ENCODE measurements at regions not wholly inside any gene's neighbourhood (a gene's known extent, or its start where the extent isn't known, plus 50 kb on each side); places are given as distances from the start of the nearest gene placed in this dataset.
A peak's percentile ranks its signal among the peaks of the same experiment; 100 is the strongest.

GRCh38 chr6:134817448-134817847, 132.5 kb downstream of the ALDH8A1 start:
- Histone ChIP-seq H3K9me3 (ENCODE audit: control insufficient read depth, low read length) (no peaks in the 10 kb centered on the region), H3K9ac (ENCODE audit: low read length) (no peak overlapping the region), H3K4ac (ENCODE audit: low read depth in 1 of 2, low read length in 2 of 2) (no peak overlapping the region), H4K91ac (ENCODE audit: low read length) (no peak overlapping the region), H2BK12ac (ENCODE audit: low read length in 2 of 2) (no peak overlapping the region), H2AFZ (ENCODE audit: low read depth, low read length) (no peak overlapping the region), H3K4me2 (ENCODE audit: low read length, poor library complexity, severe bottlenecking) (no peak overlapping the region), H3K27ac (ENCODE audit: low read length, poor library complexity, severe bottlenecking) (no peak overlapping the region), H2AK5ac (ENCODE audit: low read length, severe bottlenecking) (peak overlapping the region; percentile 0), H3K27me3 (ENCODE audit: control insufficient read depth in 1 of 2, insufficient read depth in 1 of 2, low read length in 2 of 2) (no peaks in the 10 kb centered on the region), H2BK5ac (ENCODE audit: low read depth, low read length, poor library complexity, severe bottlenecking) (no peak overlapping the region), H3K4me1 (ENCODE audit: control insufficient read depth, insufficient read depth, low read depth, low read length) (peaks cover 5% of the 10 kb centered on the region), H3K14ac (ENCODE audit: low read length in 2 of 2) (no peak overlapping the region), H3K23ac (ENCODE audit: low read length in 2 of 2) (no peak overlapping the region), H2BK120ac (ENCODE audit: low read depth, low read length) (no peak overlapping the region), H3K4me3 (ENCODE audit: insufficient read depth in 1 of 2, low read depth in 1 of 2, low read length in 2 of 2) (no peak overlapping the region), H3K18ac (ENCODE audit: low read depth in 1 of 2, low read length in 2 of 2) (no peak overlapping the region), H3K79me1 (replicated peaks; ENCODE audit: low read length, poor library complexity, severe bottlenecking) (no peaks in the 10 kb centered on the region), H2BK15ac (ENCODE audit: low read depth, poor library complexity, severe bottlenecking) (no peak overlapping the region), H3K36me3 (ENCODE audit: control insufficient read depth in 1 of 2, insufficient read depth in 2 of 2, low read depth in 1 of 2, low read length in 2 of 2) (no peaks in the 10 kb centered on the region), H4K8ac (ENCODE audit: low read length) (no peak overlapping the region)
- 97% methylated on average over 7 of the region's 10 CpGs for WGBS
- DNase-seq: no peak

GRCh38 chr6:134816780-134817179, 133.1 kb downstream of the ALDH8A1 start:
- Histone ChIP-seq H3K9ac (ENCODE audit: low read length) (no peak overlapping the region), H3K27me3 (ENCODE audit: control insufficient read depth in 1 of 2, insufficient read depth in 1 of 2, low read length in 2 of 2) (no peaks in the 10 kb centered on the region), H2AFZ (ENCODE audit: low read depth, low read length) (no peak overlapping the region), H3K4me3 (ENCODE audit: insufficient read depth in 1 of 2, low read depth in 1 of 2, low read length in 2 of 2) (no peak overlapping the region), H3K14ac (ENCODE audit: low read length in 2 of 2) (no peak overlapping the region), H3K27ac (ENCODE audit: low read length, poor library complexity, severe bottlenecking) (no peak overlapping the region), H2BK15ac (ENCODE audit: low read depth, poor library complexity, severe bottlenecking) (no peak overlapping the region), H2BK120ac (ENCODE audit: low read depth, low read length) (no peak overlapping the region), H2AK5ac (ENCODE audit: low read length, severe bottlenecking) (no peak overlapping the region), H3K36me3 (ENCODE audit: control insufficient read depth in 1 of 2, insufficient read depth in 2 of 2, low read depth in 1 of 2, low read length in 2 of 2) (no peaks in the 10 kb centered on the region), H4K91ac (ENCODE audit: low read length) (no peak overlapping the region), H4K8ac (ENCODE audit: low read length) (no peak overlapping the region), H3K18ac (ENCODE audit: low read depth in 1 of 2, low read length in 2 of 2) (no peak overlapping the region), H3K23ac (ENCODE audit: low read length in 2 of 2) (no peak overlapping the region), H3K9me3 (ENCODE audit: control insufficient read depth, low read length) (no peaks in the 10 kb centered on the region), H2BK12ac (ENCODE audit: low read length in 2 of 2) (no peak overlapping the region), H2BK5ac (ENCODE audit: low read depth, low read length, poor library complexity, severe bottlenecking) (no peak overlapping the region), H3K4me1 (ENCODE audit: control insufficient read depth, insufficient read depth, low read depth, low read length) (peaks cover 5% of the 10 kb centered on the region), H3K79me1 (replicated peaks; ENCODE audit: low read length, poor library complexity, severe bottlenecking) (no peaks in the 10 kb centered on the region), H3K4me2 (ENCODE audit: low read length, poor library complexity, severe bottlenecking) (no peak overlapping the region), H3K4ac (ENCODE audit: low read depth in 1 of 2, low read length in 2 of 2) (no peak overlapping the region)
- DNase-seq: no peak
- 46% methylated on average over 3 of the region's 3 CpGs for WGBS

- WGBS: 40% methylated on average over 1 of the region's 1 CpG
- Histone ChIP-seq H3K79me1 (replicated peaks; ENCODE audit: low read length, poor library complexity, severe bottlenecking) (no peaks in the 10 kb centered on the region), H3K18ac (ENCODE audit: low read depth in 1 of 2, low read length in 2 of 2) (peak overlapping the region in 1 of 2 experiments; percentile 44), H3K9me3 (ENCODE audit: control insufficient read depth, low read length) (no peaks in the 10 kb centered on the region), H3K4me1 (ENCODE audit: control insufficient read depth, insufficient read depth, low read depth, low read length) (peaks cover 5% of the 10 kb centered on the region), H3K4me2 (ENCODE audit: low read length, poor library complexity, severe bottlenecking) (no peak overlapping the region), H3K27me3 (ENCODE audit: control insufficient read depth in 1 of 2, insufficient read depth in 1 of 2, low read length in 2 of 2) (no peaks in the 10 kb centered on the region), H2BK12ac (ENCODE audit: low read length in 2 of 2) (peak overlapping the region in 1 of 2 experiments; percentile 6), H3K9ac (ENCODE audit: low read length) (no peak overlapping the region), H3K36me3 (ENCODE audit: control insufficient read depth in 1 of 2, insufficient read depth in 2 of 2, low read depth in 1 of 2, low read length in 2 of 2) (no peaks in the 10 kb centered on the region), H3K23ac (ENCODE audit: low read length in 2 of 2) (no peak overlapping the region), H3K27ac (ENCODE audit: low read length, poor library complexity, severe bottlenecking) (no peak overlapping the region), H3K4me3 (ENCODE audit: insufficient read depth in 1 of 2, low read depth in 1 of 2, low read length in 2 of 2) (no peak overlapping the region), H2AFZ (ENCODE audit: low read depth, low read length) (no peak overlapping the region), H2BK15ac (ENCODE audit: low read depth, poor library complexity, severe bottlenecking) (no peak overlapping the region), H2AK5ac (ENCODE audit: low read length, severe bottlenecking) (peak overlapping the region; percentile 90), H2BK5ac (ENCODE audit: low read depth, low read length, poor library complexity, severe bottlenecking) (no peak overlapping the region), H2BK120ac (ENCODE audit: low read depth, low read length) (no peak overlapping the region), H3K14ac (ENCODE audit: low read length in 2 of 2) (no peak overlapping the region), H3K4ac (ENCODE audit: low read depth in 1 of 2, low read length in 2 of 2) (no peak overlapping the region), H4K91ac (ENCODE audit: low read length) (no peak overlapping the region), H4K8ac (ENCODE audit: low read length) (no peak overlapping the region)
- no peak for DNase-seq
Observed at GRCh38 chr6:134816300-134816699, 133.6 kb downstream of the ALDH8A1 start.

- no peak overlapping the region for H3K23ac ChIP-seq (ENCODE audit: low read length in 2 of 2)
- H2BK15ac ChIP-seq (ENCODE audit: low read depth, poor library complexity, severe bottlenecking): no peak overlapping the region
- H3K9me3 ChIP-seq (ENCODE audit: control insufficient read depth, low read length): no peaks in the 10 kb centered on the region
- H3K18ac ChIP-seq (ENCODE audit: low read depth in 1 of 2, low read length in 2 of 2): peak overlapping the region in 1 of 2 experiments; percentile 34
- no peak overlapping the region for H3K4me3 ChIP-seq (ENCODE audit: insufficient read depth in 1 of 2, low read depth in 1 of 2, low read length in 2 of 2)
- DNase-seq: peak; percentile 72
- no peaks in the 10 kb centered on the region for H3K27me3 ChIP-seq (ENCODE audit: control insufficient read depth in 1 of 2, insufficient read depth in 1 of 2, low read length in 2 of 2)
- peaks cover 5% of the 10 kb centered on the region for H3K4me1 ChIP-seq (ENCODE audit: control insufficient read depth, insufficient read depth, low read depth, low read length)
- peak overlapping the region in 1 of 2 experiments; percentile 50 for H2BK12ac ChIP-seq (ENCODE audit: low read length in 2 of 2)
- no peak overlapping the region for H2BK5ac ChIP-seq (ENCODE audit: low read depth, low read length, poor library complexity, severe bottlenecking)
- no peak overlapping the region for H2AFZ ChIP-seq (ENCODE audit: low read depth, low read length)
- no peaks in the 10 kb centered on the region for H3K36me3 ChIP-seq (ENCODE audit: control insufficient read depth in 1 of 2, insufficient read depth in 2 of 2, low read depth in 1 of 2, low read length in 2 of 2)
- H2BK120ac ChIP-seq (ENCODE audit: low read depth, low read length): no peak overlapping the region
- H2AK5ac ChIP-seq (ENCODE audit: low read length, severe bottlenecking): no peak overlapping the region
- no peak overlapping the region for H4K91ac ChIP-seq (ENCODE audit: low read length)
- peak overlapping the region in 1 of 2 experiments; percentile 26 for H3K14ac ChIP-seq (ENCODE audit: low read length in 2 of 2)
- no peak overlapping the region for H3K27ac ChIP-seq (ENCODE audit: low read length, poor library complexity, severe bottlenecking)
- 94% methylated on average over 3 of the region's 4 CpGs for WGBS
- no peak overlapping the region for H3K9ac ChIP-seq (ENCODE audit: low read length)
- H3K4me2 ChIP-seq (ENCODE audit: low read length, poor library complexity, severe bottlenecking): no peak overlapping the region
- H3K4ac ChIP-seq (ENCODE audit: low read depth in 1 of 2, low read length in 2 of 2): no peak overlapping the region
- no peak overlapping the region for H4K8ac ChIP-seq (ENCODE audit: low read length)
- no peaks in the 10 kb centered on the region for H3K79me1 ChIP-seq (replicated peaks; ENCODE audit: low read length, poor library complexity, severe bottlenecking)
Observed at GRCh38 chr6:134814076-134814695, 135.7 kb downstream of the ALDH8A1 start.

All from mesenchymal stem cell (in vitro differentiated cells and primary cell).